ENCODE measurements at regions not wholly inside any gene's neighbourhood (a gene's known extent, or its start where the extent isn't known, plus 50 kb on each side); places are given as distances from the start of the nearest gene placed in this dataset.

- TF ChIP-seq POLR2AphosphoS5 (IDR thresholded peaks at IDR 0.05), result no peak
- no peak for DNase-seq
- intact Hi-C loops (cut with DNase I; ENCODE audit: low total_unique reads), result no loop called here
- Histone ChIP-seq H3K36me3 (no peaks in the 10 kb centered on the region), H3K9me3 (no peaks in the 10 kb centered on the region), H3K4me1 (no peaks in the 10 kb centered on the region), H3K27ac (no peak overlapping the region), H3K4me3 (no peak overlapping the region), H3K27me3 (replicated peaks in 1 of 7) (no peaks in the 10 kb centered on the region)
Measured at GRCh38 chr4:85062466-85062865, 96.0 kb upstream of the WDFY3 start.

- TF ChIP-seq POLR2A (IDR thresholded peaks at IDR 0.05) (no peak), CTCF (IDR thresholded peaks at IDR 0.05 in 8 of 11, conservative IDR thresholded peaks at IDR 0.05 in 3 of 11) (no peak), POLR2AphosphoS5 (IDR thresholded peaks at IDR 0.05) (no peak)
- DNase-seq, result no peak
- 91 to 96% (median 94%) methylated on average over 2 of the region's 2 CpGs for WGBS, 5 donors
- no peaks in the 10 kb centered on the region for H3K4me1 ChIP-seq
- H3K9me3 ChIP-seq, result peaks cover 0 to 7% (median 0%) of the 10 kb centered on the region in 8 donors
- H3K36me3 ChIP-seq, result no peaks in the 10 kb centered on the region
- no peak overlapping the region for H3K4me3 ChIP-seq
- H3K27ac ChIP-seq, result no peak overlapping the region
- H3K27me3 ChIP-seq (replicated peaks in 1 of 7), result no peaks in the 10 kb centered on the region
- intact Hi-C loops (cut with DNase I; ENCODE audit: low total_unique reads), result no loop called here
Measured at GRCh38 chr4:85067342-85067741, 100.9 kb upstream of the WDFY3 start.

- DNase-seq, result no peak
- TF ChIP-seq CTCF (IDR thresholded peaks at IDR 0.05 in 8 of 11, conservative IDR thresholded peaks at IDR 0.05 in 3 of 11), result no peak
- no peak for TF ChIP-seq POLR2AphosphoS5 (IDR thresholded peaks at IDR 0.05)
- TF ChIP-seq POLR2A (IDR thresholded peaks at IDR 0.05), result no peak
- Histone ChIP-seq H3K27ac (no peak overlapping the region), H3K4me1 (no peaks in the 10 kb centered on the region), H3K4me3 (no peak overlapping the region), H3K9me3 (peaks cover 0 to 9% (median 0%) of the 10 kb centered on the region in 8 donors), H3K27me3 (replicated peaks in 1 of 7) (no peaks in the 10 kb centered on the region), H3K36me3 (no peaks in the 10 kb centered on the region)
- intact Hi-C loops (cut with DNase I; ENCODE audit: low total_unique reads), result no loop called here
- WGBS, 5 donors, result 62 to 85% (median 77%) methylated on average over 2 of the region's 2 CpGs
Measured at GRCh38 chr4:85078016-85078415, 111.5 kb upstream of the WDFY3 start.

DNA sequence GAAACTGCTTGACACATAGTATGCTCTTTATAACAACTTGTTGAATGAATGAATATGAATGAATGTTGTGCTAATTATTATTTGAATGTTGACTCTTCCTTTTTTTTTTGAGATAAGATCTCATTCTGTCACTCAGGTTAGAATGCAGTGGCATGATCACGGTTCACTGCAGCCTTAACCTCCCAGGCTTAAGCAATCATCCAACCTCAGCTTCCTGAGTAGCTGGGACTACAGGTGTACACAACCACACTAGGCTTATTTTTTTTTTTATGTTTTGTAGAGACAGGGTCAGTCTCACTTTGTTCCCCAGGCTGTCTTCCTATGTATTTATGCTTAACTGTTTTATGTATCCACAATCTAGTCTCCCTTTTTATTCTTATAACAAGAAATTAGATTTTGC, 114.7 kb upstream of the WDFY3 start:
- TF ChIP-seq POLR2A (IDR thresholded peaks at IDR 0.05) (no peak), CTCF (IDR thresholded peaks at IDR 0.05 in 8 of 11, conservative IDR thresholded peaks at IDR 0.05 in 3 of 11) (no peak), POLR2AphosphoS5 (IDR thresholded peaks at IDR 0.05) (no peak)
- 3 to 41% (median 27%) methylated on average over 1 of the region's 1 CpG for WGBS, 5 donors
- Histone ChIP-seq H3K27ac (no peak overlapping the region), H3K4me3 (no peak overlapping the region), H3K4me1 (no peaks in the 10 kb centered on the region), H3K27me3 (replicated peaks in 1 of 7) (peaks cover 0 to 5% (median 0%) of the 10 kb centered on the region in 7 donors), H3K9me3 (peaks cover 0 to 9% (median 0%) of the 10 kb centered on the region in 8 donors), H3K36me3 (no peaks in the 10 kb centered on the region)
- no peak for DNase-seq
- intact Hi-C loops (cut with DNase I; ENCODE audit: low total_unique reads), result loop anchor here (5.0 kb wide), 2 partner anchors 671 to 966 kb away; no protein-coding TSS in a partner anchor
